HG03095 (cell line): ENCODE measurements at regions not wholly inside any gene's neighbourhood (a gene's known extent, or its start where the extent isn't known, plus 50 kb on each side); places are given as distances from the start of the nearest gene placed in this dataset.

Experiments
- ATAC-seq: cut with Tn5 transposase; IDR thresholded peaks from one replicate; pipeline ENCODE4 v1.9.1; 2021; ENCODE audit warnings: moderate library complexity; ENCODE audit not compliant: unreplicated experiment

GRCh38 chr5:158170534-158170933, 311.6 kb upstream of the CLINT1 start:
- no peak for ATAC-seq

DNA sequence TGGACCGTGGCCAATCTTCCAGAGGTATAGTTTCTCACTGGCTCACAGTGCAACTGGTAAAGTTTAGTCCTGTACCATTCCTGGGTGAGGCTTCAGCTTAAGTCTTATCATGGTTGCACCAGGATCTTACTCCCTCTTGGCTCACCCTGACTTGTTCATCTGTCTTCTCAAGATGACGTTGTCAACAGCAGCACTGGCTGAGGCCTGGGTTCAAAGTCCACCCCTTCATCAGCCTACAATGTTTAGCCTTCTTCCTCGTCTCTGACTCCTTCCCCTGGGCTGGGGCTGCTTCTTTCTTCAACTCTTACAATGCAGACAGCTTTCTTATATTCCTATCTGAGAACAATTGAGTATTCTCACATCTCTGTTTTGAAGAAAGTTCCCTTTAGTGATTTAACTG, 311.1 kb upstream of the CLINT1 start:
- ATAC-seq: no peak

DNA sequence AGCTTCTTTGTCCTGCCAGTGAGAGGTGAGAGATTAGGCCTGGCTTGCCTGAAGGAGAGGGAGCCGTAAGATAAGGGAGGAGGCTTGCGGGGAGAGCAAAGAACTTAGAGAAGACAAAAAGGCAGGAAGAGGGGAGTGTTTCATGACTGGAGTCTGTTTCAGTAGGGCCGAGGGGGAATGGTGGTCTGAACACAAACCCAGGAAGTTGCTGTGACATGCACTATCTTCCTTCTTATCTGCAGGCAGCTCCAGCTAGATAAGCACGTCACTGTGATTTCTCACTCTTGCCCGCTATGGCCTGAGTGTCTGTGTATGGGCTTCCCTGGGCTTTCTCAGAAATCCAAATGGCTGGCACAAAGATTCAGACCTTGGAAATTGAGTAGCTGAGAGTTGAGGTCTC, 307.5 kb upstream of the CLINT1 start:
- ATAC-seq: no peak

- ATAC-seq: no peak
These were observed 306.7 kb upstream of the CLINT1 start for GRCh38 chr5:158165647-158166046.

GRCh38 chr5:158164296-158165047, 305.5 kb upstream of the CLINT1 start:
- ATAC-seq: no peak

GRCh38 chr5:158163451-158164295, 304.7 kb upstream of the CLINT1 start:
- no peak for ATAC-seq

- no peak for ATAC-seq
These were observed 303.6 kb upstream of the CLINT1 start for GRCh38 chr5:158162479-158163034.

GRCh38 chr5:158162026-158162425, 303.1 kb upstream of the CLINT1 start:
- ATAC-seq: no peak

GRCh38 chr5:158159621-158160020, 300.7 kb upstream of the CLINT1 start:
- no peak for ATAC-seq

GRCh38 chr5:158155811-158156505, 297.0 kb upstream of the CLINT1 start:
- ATAC-seq: no peak

DNA sequence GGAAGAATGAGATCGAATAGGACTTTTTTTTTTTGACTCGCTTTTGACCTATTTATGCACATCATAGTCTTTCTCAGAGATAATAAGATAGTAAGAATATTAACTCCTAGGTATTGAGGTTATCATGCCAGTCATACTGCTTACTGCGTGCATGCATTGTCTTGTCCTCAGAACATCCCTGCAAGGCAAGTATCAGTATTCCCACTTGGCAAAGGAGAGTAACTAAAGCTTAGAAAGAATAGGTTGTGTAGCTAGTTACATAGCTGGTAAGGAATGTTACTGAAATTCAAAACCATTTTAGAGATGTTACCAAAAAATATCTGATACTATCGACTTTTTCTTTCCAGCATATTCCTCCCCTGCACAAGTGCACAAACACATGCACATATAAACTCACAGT, 296.1 kb upstream of the CLINT1 start:
- ATAC-seq: no peak

DNA sequence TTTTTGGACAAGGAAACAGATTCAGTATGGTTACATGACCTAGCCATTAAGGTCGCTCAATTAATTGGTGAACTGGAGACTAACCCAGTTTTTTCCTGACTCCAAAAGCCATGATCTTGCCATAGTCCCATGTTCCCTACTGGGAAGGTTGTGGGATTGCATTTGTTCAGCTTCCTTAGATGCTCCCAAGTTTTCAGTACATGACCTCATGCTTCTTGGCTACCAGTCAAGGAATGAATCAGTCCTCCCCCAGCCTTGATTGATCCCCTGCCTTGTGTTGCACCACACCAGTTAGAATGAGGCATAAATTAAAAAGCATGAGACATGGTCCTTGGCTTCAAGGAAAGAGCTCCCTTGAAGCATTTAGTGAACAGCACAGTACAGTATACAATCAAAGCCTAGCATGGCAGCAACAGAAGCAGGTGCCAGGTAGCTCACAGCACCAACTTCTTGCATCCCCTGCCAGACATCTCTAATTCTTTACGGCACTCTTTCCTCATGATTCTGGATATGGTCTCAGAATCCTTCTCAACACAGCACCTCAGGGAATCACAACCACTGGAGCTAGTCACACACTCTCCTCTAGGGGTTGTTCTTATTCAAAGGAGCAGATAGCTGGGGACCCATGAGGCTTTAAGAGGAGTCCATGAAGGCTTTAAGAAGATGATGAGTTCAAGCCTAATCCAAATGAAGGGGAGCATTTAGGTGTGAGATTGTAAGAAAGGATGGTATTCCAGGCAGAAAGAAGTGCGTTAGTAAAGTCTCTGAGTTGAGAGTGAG, 295.5 kb upstream of the CLINT1 start:
- no peak for ATAC-seq

- ATAC-seq: no peak
These were observed 294.6 kb upstream of the CLINT1 start for GRCh38 chr5:158153508-158153907.

- ATAC-seq: no peak
These were observed 293.2 kb upstream of the CLINT1 start for GRCh38 chr5:158152136-158152535.

- no peak for ATAC-seq
These were observed 288.3 kb upstream of the CLINT1 start for GRCh38 chr5:158147227-158147626.

GRCh38 chr5:158145827-158146226, 286.9 kb upstream of the CLINT1 start:
- ATAC-seq: no peak

- ATAC-seq: no peak
These were observed 284.1 kb upstream of the CLINT1 start for GRCh38 chr5:158143081-158143480.

DNA sequence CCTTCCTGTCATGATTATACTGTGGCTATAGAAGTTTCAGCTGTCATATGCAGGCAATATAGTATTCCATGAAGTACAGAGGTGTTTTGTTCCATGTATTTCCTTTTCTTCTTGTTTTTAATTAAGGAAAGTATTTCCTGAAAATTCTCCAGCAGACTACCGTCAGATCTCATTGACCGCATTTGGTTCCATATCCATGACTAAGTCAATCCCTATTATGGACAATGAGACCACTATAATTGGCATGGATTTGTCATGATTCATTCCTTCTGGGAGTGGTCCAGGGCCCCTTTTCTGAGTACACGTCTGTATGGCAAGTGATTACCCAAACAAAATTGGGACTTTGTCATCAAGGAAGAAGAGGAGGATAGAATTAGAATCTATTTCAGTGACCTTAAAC, 283.2 kb upstream of the CLINT1 start:
- ATAC-seq: no peak

DNA sequence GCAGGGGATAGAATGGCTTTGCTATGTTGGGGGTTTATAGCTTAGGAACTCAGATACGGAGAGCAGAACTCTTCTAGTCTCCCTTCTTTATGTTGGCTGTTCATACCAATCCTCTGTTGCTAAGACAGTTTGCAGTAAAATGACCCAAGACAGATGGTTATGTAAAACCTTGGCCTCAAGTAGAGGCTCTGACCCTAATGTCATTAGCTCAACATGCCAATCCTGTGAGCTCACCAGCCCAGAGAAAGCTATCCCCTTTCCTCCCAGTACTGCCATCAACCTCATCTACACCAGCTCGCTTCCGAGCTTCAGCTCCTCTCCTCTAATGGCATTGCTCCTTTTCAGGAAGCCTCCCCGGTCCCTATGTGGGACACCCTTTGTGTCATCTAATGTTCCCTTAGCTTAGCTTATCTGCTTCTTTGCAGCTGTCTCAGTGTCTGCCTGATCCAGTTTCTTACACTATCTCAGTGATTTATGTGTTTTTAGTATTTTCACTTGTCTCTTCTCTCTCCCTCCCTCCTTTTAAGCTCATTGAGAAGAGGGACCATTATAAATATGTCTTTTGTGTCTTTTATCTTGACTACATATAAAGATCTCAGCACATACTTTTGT, 281.3 kb upstream of the CLINT1 start:
- no peak for ATAC-seq

GRCh38 chr5:158139161-158139560, 280.2 kb upstream of the CLINT1 start:
- no peak for ATAC-seq
